GM19395 (cell line): ENCODE measurements at regions not wholly inside any gene's neighbourhood (a gene's known extent, or its start where the extent isn't known, plus 50 kb on each side); places are given as distances from the start of the nearest gene placed in this dataset.
"Not testable (repeated sequence)": the region's sequence is repeated elsewhere in the genome, so short reads cannot be mapped to it uniquely, and the experiment has no call there.

Source experiments
- ATAC-seq: cut with Tn5 transposase; IDR thresholded peaks from one replicate; pipeline ENCODE4 v1.9.1; 2021; ENCODE audit warnings: mild to moderate bottlenecking, moderate library complexity; ENCODE audit not compliant: unreplicated experiment

DNA sequence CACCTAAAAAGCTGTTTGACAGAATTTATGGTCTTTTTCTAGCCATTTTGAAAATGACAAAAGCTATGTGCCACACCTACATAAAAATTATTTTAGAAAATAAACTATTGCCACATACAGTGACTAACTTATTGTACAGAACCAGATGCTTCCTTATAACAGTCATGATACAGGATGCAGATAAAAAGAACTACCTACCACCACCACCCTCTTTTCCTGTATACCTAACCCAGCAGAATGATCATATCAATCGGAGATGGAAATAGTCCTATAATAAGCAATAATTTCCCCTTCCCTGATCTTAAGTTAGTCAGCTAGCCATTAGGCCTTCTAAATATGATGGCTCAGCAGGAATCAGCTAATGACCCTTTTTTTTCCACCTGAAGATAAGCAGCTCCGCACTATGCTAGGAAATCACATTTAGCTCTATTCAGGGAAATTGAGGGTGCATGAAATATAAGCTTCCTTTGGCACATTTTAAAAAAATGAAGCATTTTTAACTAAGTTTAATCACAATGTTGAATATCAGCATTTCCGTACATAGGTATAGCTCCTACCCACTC, 155.5 kb upstream of the SETMAR start:
- ATAC-seq = no peak

DNA sequence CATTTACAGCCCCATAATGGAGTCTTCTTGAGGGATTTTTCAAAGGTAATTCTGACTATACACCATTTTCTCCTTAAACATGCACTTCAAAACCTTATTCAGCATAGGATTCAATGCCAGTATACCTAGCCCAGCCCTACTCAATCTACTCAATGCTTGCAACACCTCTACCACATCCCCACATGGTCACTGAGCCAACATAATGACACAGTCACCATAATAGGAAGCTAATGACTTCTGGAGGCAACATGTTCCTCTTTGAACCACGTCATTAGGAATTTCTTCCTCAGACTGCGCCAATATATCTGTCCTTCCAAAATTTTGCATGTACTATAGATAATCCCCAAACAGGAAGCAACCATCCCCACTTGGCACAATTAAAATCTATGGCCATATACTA, 153.9 kb upstream of the SETMAR start:
- no peak for ATAC-seq

DNA sequence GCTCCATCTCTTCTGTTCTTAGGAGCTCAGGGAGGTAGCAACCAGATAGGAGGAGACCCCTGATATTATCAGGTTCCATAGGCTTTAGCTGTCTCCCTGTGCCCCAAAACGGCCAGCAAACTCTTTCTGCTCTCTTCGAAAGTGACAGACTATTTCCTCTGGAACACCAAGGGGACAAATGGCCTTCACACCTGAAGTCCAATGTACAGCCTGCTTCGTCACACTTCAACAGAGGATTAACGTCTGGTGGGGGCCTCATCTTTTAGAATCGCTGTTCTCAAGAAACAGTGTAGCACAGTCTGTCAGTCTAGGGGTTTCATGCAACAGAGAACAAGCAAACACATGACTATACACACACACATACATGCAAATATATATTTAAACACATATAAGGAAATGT, 152.4 kb upstream of the SETMAR start:
- no peak for ATAC-seq

DNA sequence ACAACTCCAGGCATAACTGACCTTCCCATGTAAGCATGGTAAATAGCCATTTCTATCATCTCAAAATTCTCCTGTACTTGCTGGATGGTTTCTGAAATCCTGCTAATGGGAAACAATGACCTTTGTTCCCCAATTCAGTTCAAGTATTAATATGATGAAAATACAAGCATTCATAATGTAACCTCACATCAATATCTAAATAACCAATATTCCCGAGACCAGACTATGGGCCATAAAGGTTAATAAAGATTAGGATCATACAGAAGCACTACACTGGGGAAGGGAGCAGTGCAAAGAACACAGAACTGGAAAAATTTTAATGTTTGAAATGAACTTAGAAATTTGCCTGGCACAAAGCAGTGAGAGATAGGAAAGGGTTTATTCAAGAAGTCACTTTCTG, 151.3 kb upstream of the SETMAR start:
- ATAC-seq = no peak

DNA sequence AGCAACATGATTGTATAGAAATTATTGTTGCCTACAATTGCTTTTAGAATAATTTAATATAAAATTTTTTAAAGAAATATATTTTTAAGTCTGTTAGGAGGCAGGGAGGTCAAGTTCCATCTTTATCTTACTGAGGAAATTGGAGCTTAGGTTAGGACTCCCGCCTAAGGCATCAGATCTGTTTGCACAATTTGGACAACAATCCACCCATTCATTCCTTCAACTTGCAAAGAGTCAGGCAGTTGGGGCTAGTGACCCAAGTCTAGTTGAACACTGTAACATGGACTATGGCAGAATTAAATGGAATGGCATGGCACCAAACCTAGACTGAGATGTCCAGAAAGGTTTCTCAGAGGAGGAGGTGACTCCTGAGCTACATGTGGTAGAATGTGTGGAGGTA, 149.4 kb upstream of the SETMAR start:
- no peak for ATAC-seq

DNA sequence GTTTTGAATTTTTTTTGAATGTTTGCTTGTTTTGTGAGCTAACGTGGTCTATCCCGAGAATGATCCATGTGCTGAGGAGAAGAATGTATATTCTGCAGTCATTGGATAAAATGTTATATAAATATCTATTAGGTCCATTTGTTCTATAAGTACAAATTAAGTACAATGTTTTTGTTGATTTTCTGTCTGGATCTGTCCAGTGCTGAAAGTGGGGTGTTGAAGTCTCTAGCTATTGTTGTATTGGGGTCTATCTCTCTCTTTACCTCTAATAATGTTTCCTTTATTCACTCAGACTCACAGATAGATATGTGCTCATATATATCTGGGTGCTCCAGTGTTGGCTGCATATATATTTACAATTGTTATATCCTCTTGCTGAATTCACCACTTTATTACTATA, 144.8 kb upstream of the SETMAR start:
- ATAC-seq = no peak

DNA sequence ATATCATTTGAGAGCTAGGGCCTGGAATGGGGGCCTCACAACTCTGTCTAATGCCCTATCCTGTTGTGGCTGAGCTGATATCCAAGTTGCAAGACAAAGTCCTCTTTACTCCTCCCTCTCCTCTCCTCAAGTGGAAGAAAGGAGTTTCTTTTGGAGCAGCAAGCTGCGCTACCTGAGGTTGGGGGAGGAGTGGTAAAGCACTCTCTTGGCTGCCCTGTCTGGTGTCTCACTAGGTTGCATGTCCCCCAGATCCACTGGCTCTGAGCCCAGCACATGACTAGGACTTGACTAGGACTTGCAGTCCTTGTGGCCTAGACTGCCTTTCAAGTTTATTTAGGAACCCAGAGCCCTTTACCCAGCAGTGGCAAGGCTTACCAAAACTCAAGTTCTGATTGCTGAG, 141.1 kb upstream of the SETMAR start:
- no peak for ATAC-seq

DNA sequence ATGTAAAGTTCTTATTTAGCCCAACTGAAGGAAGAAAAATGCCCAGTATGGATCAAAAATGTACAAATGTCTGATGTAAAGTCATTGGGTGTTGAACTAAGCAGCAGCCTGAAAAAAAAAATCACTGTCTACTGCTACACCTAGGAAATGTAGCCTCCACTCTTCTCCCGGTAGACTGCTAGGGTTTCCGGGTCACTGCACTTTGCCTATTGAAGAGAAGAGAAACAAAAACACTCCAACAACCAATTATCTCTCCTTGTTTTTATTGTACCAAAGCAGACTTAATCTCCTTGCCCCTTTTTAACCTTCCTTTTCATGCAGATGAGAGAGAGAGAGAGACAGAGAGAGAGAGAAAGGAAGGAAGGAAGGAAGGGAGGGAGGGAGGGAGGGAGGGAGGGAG, 140.2 kb upstream of the SETMAR start:
- no peak for ATAC-seq

DNA sequence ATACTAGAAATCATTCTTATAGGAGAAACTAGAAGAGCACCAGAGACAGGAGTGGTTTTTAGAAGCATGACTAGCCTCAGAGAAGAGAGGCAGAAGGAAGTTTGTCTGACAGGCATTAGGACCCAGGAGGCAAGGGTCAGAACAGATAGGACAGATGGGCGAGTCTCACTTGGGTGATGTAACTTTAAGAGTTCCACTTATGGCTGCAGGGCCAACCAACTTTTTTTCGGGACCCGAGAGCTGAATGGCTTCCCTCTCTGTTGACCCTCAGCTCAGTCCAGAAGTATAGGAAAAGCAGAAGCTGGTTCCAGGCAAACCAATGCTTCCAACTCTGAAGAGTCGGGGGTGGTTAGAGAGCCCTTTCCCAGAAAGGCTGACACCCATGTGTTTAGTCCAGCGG, 136.6 kb upstream of the SETMAR start:
- ATAC-seq = no peak

DNA sequence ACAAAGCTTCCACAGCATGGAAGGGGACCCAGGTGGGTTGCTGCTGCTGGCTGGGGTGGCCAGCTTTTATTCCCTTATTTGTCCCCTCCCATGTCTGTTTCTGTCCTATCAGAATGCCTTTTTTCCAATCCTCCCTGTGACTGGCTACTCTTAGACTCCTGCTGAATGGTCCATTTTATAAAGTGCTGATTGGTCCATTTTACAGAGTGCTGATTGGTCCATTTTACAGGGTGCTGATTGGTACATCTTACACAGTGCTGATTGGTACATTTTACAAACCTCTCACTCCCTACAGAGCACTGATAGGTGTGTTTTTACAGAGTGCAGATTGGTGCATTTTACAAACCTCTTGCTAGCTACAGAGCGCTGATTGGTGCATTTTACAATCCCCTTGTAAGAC, 135.9 kb upstream of the SETMAR start:
- ATAC-seq = not testable (repeated sequence)

DNA sequence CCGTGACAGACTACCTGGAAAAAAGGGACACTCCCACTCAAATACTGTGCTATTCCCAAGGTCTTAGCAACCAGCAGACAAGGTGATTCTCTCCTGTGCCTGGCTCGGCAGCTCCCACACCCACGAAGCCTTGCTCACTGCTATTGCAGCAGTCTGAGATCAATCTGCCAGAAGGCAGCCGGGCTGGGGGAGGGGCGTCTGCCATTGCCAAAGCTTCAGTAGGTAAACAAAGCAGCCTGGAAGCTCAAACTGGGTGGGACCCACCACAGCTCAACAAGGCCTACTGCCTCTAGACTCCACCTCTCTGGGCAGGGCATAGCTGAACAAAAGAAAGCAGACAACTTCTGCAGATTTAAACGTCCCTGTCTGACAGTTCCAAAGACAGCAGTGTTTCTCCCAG, 128.4 kb upstream of the SETMAR start:
- no peak for ATAC-seq

DNA sequence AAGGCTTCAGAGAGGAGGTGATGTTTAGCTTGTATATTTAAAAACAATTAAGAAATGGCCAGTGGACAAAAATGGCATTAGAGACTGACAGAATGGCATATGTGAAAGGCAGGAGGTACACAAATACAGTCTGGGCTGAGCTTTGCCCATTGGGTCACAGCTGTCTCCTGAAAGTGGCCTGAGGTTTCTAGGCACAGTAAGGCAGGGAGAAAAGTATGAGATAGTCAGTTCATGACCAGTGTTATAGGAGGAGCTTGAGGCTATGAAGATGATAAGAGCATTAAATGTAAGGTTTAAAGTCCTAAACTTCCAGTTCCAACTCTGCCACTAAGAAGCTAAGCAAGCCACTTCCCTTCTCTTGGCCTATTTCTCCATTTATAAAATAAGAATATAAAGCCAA, 111.2 kb upstream of the SETMAR start:
- no peak for ATAC-seq

DNA sequence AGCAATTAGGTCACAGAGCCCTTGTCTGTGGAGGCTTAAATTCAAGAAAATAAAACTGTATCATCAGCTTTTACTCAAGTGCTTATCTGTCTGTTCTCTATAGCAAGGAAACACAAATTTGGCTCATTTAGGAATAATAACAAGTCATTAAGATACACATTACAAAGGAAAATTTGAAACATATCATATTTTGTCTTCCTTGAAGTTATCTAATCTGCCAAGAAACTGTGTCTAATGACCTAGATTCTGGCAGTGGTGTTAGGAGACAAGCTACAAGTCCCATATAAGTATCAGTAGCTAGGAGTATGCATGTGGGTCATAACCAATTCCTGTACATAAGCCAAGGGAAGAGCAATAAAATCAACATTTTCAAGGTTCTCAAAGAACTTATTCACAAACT, 108.2 kb upstream of the SETMAR start:
- no peak for ATAC-seq

DNA sequence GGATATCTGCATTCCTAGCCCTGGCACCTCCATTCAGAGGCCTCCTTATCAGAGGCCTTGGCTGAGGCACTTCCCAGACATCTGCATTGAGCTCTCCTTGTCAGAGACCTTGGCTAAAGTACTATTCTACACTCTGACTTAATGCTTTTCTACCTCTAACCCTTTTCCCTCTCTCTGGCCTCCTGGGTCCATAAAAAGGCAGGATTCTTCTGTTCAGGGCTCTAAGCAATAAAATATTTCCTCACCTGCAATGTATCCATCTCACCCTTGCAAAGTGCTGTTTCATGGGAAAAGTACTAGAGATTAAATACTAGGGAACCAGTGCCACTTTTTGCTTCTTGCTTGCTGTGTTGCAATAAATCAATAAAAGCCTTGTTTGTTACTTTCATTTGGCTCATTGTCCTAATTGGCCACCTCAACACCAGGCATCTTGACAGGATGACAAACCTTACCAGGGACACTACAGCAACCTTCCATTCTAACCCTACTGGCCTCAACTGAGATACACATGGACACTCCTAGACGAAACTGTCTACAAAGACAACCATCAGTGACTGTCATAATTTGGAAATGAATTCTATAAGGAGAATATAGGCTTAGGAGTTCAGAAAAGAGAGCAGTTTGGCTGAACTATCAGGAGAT, 106.5 kb upstream of the SETMAR start:
- no peak for ATAC-seq

DNA sequence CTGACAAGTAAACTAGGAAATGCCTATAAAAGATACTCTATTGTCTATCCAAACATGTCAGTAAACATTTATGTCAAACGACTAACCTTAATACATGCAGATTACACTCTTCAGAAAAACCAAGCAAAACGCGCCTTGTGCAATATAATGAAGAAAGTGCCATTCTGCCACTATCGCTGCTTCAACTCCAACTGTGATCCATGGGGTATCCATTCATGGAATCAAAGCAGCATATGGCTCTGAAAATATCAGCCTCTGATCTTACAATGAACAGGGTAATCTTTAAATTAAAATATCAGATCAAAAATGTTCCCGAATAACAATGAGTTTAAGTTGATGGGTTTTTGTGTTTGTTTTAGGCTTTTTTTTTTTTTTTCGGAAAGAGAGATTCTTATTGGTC, 105.5 kb upstream of the SETMAR start:
- no peak for ATAC-seq

DNA sequence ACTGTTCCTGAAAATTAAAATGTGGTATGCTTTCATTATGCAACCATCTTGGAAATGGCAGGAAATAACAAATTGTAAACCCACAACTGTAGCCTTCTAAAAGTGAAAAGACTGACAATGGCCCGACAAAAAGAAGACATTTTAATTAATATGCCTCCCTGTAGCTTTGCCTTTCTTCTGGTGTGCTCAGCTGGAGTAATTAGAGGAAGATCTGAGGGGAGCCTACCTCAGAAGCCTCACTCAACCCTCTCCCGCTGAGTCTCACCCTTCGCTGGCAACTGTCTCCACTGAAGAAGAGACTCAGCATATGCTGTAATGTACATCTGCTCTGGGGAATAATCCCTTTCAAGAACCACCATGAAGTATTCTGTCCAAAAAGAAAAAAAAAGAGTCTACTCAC, 104.7 kb upstream of the SETMAR start:
- no peak for ATAC-seq

DNA sequence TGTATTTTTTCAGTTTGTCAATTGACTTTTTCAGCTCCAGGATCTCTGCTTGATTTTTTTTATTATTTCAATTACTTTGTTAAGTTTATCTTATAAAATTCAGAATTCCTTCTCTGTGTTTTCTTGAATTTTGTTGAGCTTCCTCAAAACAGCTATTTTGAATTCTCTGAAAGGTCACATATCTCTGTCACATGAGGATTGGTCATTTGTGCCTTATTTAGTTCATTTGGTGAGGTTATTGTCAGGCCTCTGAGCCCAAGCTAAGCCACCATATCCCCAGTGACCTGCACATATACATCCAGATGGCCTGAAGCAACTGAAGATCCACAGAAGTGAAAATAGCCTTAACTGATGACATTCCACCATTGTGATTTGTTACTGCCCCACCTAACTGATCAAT, 98.4 kb upstream of the SETMAR start:
- not testable (repeated sequence) for ATAC-seq

DNA sequence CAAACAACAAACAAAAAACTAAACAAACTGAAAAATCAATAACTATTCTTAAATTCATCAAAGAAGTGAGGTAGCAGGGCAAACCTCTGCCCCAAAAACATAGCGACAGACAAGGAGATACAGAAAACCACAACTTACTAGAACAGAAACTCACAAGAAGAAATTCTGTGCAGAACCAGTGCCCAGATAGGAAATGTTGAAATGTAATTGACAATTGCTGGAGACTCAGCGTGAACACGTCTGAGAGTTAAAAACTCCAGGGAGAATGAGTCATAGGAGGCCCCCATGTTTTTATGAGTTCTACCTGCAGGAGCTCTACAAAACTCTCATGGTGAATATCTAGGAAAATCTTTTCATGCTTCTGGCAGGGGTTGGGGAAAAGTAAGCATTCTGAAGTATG, 95.5 kb upstream of the SETMAR start:
- ATAC-seq = no peak

DNA sequence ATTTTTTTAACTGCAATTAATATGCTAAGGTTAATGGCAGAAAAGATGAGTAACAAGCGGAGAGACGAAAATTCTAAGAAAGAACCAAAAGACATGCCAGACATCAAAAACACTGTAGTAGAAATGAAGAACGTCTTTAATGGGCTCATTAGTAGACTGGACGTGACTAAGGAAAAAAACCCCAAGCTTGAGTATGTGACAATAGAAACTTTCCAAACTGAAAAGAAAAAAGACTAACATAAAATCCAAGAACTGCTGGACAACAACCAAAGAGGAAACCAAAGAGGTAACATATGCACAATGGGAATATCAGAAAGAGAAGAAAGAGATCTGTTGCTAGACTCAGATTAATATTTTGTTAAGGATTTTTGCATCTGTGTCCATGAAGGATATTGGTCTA, 94.6 kb upstream of the SETMAR start:
- no peak for ATAC-seq

DNA sequence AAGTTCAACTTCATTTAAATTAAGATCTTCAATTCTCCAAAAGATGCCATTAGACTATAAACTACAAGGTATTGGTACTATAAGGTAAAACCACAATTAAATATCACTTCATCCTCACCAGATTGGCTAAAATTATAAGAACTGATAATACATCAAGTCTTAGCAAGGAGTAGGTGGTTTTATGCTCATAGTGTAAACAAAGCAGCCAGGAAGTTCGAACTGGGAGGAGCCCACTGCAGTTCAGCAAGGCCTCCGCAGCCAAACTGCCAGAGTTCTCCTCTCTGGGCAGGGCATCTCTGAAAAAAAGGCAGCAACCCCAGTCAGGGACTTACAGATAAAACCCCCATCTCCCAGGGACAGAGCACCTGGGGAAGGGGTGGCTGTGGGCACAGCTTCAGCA, 91.6 kb upstream of the SETMAR start:
- ATAC-seq = no peak

DNA sequence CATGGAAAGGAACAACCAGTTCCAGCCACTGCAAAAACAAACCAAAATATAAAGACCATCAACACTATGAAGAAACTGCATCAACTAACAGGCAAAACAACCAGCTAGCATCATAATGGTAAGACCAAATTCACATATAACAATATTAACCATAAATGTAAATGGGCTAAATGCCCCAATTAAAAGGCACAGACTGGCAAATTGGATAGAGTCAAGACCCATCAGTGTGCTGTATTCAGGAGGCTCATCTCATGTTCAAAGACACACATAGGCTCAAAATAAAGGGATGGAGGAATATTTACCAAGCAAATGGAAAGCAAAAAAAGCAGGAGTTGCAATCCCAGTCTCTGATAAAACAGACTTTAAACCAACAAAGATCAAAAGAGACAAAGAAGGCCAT, 89.7 kb upstream of the SETMAR start:
- not testable (repeated sequence) for ATAC-seq

DNA sequence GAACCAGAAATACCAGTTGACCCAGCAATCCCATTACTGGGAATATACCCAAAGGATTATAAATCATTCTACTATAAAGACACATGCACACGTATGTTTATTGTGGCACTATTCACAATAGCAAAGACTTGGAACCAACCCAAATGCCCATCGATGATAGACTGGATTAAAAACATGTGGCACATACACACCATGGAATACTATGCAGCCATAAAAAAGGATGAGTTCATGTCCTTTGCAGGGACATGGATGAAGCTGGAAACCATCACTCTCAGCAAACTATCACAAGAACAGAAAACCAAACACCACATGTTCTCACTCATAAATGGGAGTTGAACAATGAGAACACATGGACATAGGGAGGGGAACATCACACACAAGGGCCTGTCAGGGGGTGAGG, 86.2 kb upstream of the SETMAR start:
- ATAC-seq = not testable (repeated sequence)
